Gastroesophageal sphincter (tissue), 2 donors: ENCODE measurements at regions not wholly inside any gene's neighbourhood (a gene's known extent, or its start where the extent isn't known, plus 50 kb on each side); places are given as distances from the start of the nearest gene placed in this dataset.

Experiments used
- EP300 ChIP-seq: sonication (generic); formaldehyde crosslinking; IDR thresholded peaks from one replicate; pipeline ENCODE4 v1.6.1; 2017; ENCODE audit warnings: antibody characterized with exemption, mild to moderate bottlenecking
- POLR2AphosphoS5 ChIP-seq: sonication (generic); formaldehyde crosslinking; IDR thresholded peaks from one replicate; pipeline ENCODE4 v1.6.1; 2017; ENCODE audit warnings: antibody characterized with exemption

DNA sequence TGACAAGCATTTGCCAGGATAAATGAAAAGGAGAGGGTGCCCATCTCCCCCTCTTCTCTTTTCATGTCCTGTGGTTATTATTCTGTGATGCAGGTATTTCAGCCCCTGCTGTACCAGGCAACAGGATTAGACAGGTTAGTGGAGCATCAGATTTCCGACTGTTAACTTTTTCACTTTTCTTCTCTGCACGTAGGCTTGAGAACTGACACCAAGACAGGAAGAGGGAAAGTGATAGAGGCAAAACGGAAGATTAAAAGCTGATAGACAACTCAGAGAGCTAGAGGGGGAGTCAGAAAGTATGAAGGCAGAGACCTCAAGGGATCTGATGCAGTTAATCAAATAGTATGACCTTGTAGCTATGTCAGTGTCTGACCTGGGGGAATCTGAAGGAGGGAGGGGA is 132.8 kb downstream of the SOX9 start:
- no peak for TF ChIP-seq POLR2AphosphoS5
- no peak for TF ChIP-seq EP300
